ENCODE measurements at regions not wholly inside any gene's neighbourhood (a gene's known extent, or its start where the extent isn't known, plus 50 kb on each side); places are given as distances from the start of the nearest gene placed in this dataset.

GRCh38 chr6:40770794-40771193, 183.6 kb upstream of the LRFN2 start:
- TF ChIP-seq CTCF (conservative IDR thresholded peaks at IDR 0.05; ENCODE audit: low read depth, low read length) (no peak), EZH2 (IDR thresholded peaks at IDR 0.05; ENCODE audit: borderline replicate concordance, low read depth, low read length, poor library complexity, severe bottlenecking) (no peak)
